PC-3 (cell line): ENCODE measurements at regions not wholly inside any gene's neighbourhood (a gene's known extent, or its start where the extent isn't known, plus 50 kb on each side); places are given as distances from the start of the nearest gene placed in this dataset.

Experiments used
- ATAC-seq: fragments of 200-7000 bp; cut with Tn5 transposase; 2 replicates; pipeline ENCODE4 v1.9.1; 2020; ENCODE audit warnings: mild to moderate bottlenecking, moderate library complexity
- BruUV-seq: library from RNA; stranded (reverse); fragments of 400-500 nt; replicated peaks from 2 replicates; lab custom pipeline; 2021; lab: Mats Ljungman, UMichigan
- CTCF ChIA-PET: fragments of 300-600 bp; sonication (Branson Sonifier 250); formaldehyde crosslinking; loops from one replicate; lab custom pipeline; 2022; ENCODE audit warnings: antibody characterized with exemption; lab: Charles Lee
- POLR2A ChIA-PET: fragments of 300-600 bp; sonication (Branson Sonifier 250); formaldehyde crosslinking; loops from one replicate; lab custom pipeline; 2022; ENCODE audit warnings: antibody characterized with exemption; ENCODE audit not compliant: unreplicated experiment; lab: Charles Lee
- DNase-seq: peaks from one replicate; pipeline ENCODE4 v3.0.0-alpha.2; 2015
- H2AFZ ChIP-seq: fragments of 300-600 bp; sonication (generic); 2 replicates; pipeline ENCODE4 v1.6.0; 2016; ENCODE audit warnings: antibody characterized with exemption, low read length
- H3F3A ChIP-seq: fragments of 300-600 bp; sonication (generic); one replicate; pipeline ENCODE4 v1.6.0; 2017; ENCODE audit warnings: antibody characterized with exemption, low read length, control low read depth, mild to moderate bottlenecking; ENCODE audit not compliant: unreplicated experiment
- H3K27ac ChIP-seq: fragments of 300-600 bp; sonication (generic); 2 replicates; pipeline ENCODE4 v1.5.1; 2016; ENCODE audit warnings: mild to moderate bottlenecking, low read length
- H3K27me3 ChIP-seq: fragments of 300-600 bp; sonication (generic); 2 replicates; pipeline ENCODE4 v1.6.1; 2016; ENCODE audit warnings: low read length, mixed read lengths
- H3K36me3 ChIP-seq: fragments of 300-600 bp; sonication (generic); 2 replicates; pipeline ENCODE4 v1.6.1; 2016; ENCODE audit warnings: low read depth, mixed run types, low read length, mixed read lengths
- H3K4me1 ChIP-seq: fragments of 300-600 bp; sonication (generic); 2 replicates; pipeline ENCODE4 v1.5.1; 2016; ENCODE audit warnings: low read length; ENCODE audit not compliant: insufficient read depth
- H3K4me2 ChIP-seq: fragments of 300-600 bp; sonication (generic); 2 replicates; pipeline ENCODE4 v1.6.0; 2016; ENCODE audit warnings: low read length
- H3K4me3 ChIP-seq: fragments of 300-600 bp; sonication (generic); 2 replicates; pipeline ENCODE4 v1.5.1; 2016; ENCODE audit warnings: mild to moderate bottlenecking, low read length, mixed read lengths
- H3K79me2 ChIP-seq: fragments of 300-600 bp; sonication (generic); 2 replicates; pipeline ENCODE4 v1.6.1; 2017; ENCODE audit warnings: low read length, mixed read lengths
- H3K9ac ChIP-seq: fragments of 300-600 bp; sonication (generic); 2 replicates; pipeline ENCODE4 v1.6.0; 2016; ENCODE audit warnings: mild to moderate bottlenecking, low read length
- H3K9me2 ChIP-seq: fragments of 300-600 bp; sonication (generic); replicated peaks from 2 replicates; pipeline ENCODE4 v1.6.1; 2016; ENCODE audit warnings: mixed run types, low read length, mixed read lengths
- H3K9me3 ChIP-seq: fragments of 300-600 bp; sonication (generic); 2 replicates; pipeline ENCODE4 v1.6.1; 2016; ENCODE audit warnings: low read length, mixed read lengths
- H4K20me1 ChIP-seq: fragments of 300-600 bp; sonication (generic); 2 replicates; pipeline ENCODE4 v1.6.1; 2016; ENCODE audit warnings: low read length, mixed read lengths
- EZH2 ChIP-seq: fragments of 300-600 bp; sonication (generic); IDR thresholded peaks from one replicate; pipeline ENCODE4 v1.6.1; 2017; ENCODE audit warnings: antibody characterized with exemption, mild to moderate bottlenecking, low read length; ENCODE audit not compliant: unreplicated experiment
- EZH2phosphoT487 ChIP-seq: fragments of 300-600 bp; sonication (generic); IDR thresholded peaks from 2 replicates; pipeline ENCODE4 v1.6.1; 2018; ENCODE audit warnings: mild to moderate bottlenecking, antibody characterized with exemption, low read length, borderline replicate concordance
- intact Hi-C: fragments of 100-400 bp; cut with micrococcal nuclease; formaldehyde crosslinking; loops from 2 replicates; pipeline ENCODE4 v1.9.0; 2023
- TF ChIP-seq, protein P1 (sequence below): fragments of 300-600 bp; sonication (generic); conservative IDR thresholded peaks from 2 replicates; pipeline ENCODE4 v1.5.1; 2017; ENCODE audit warnings: antibody characterized with exemption, low read depth, mild to moderate bottlenecking, low read length

- no peak for ATAC-seq
- Histone ChIP-seq H3K9me3 (no peaks in the 10 kb centered on the region), H3K4me3 (no peak overlapping the region), H3K4me2 (no peak overlapping the region), H4K20me1 (no peaks in the 10 kb centered on the region), H2AFZ (no peak overlapping the region), H3K36me3 (no peaks in the 10 kb centered on the region), H3K27ac (no peak overlapping the region), H3F3A (no peaks in the 10 kb centered on the region), H3K9me2 (no peaks in the 10 kb centered on the region), H3K9ac (no peak overlapping the region), H3K79me2 (no peaks in the 10 kb centered on the region), H3K27me3 (no peaks in the 10 kb centered on the region), H3K4me1 (no peaks in the 10 kb centered on the region)
- TF ChIP-seq EZH2 (no peak), EZH2phosphoT487 (no peak)
- TF ChIP-seq, protein P1, sequence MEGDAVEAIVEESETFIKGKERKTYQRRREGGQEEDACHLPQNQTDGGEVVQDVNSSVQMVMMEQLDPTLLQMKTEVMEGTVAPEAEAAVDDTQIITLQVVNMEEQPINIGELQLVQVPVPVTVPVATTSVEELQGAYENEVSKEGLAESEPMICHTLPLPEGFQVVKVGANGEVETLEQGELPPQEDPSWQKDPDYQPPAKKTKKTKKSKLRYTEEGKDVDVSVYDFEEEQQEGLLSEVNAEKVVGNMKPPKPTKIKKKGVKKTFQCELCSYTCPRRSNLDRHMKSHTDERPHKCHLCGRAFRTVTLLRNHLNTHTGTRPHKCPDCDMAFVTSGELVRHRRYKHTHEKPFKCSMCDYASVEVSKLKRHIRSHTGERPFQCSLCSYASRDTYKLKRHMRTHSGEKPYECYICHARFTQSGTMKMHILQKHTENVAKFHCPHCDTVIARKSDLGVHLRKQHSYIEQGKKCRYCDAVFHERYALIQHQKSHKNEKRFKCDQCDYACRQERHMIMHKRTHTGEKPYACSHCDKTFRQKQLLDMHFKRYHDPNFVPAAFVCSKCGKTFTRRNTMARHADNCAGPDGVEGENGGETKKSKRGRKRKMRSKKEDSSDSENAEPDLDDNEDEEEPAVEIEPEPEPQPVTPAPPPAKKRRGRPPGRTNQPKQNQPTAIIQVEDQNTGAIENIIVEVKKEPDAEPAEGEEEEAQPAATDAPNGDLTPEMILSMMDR, result no peak
- intact Hi-C loops, result no loop called here
- no TSS peak for BruUV-seq
- ChIA-PET CTCF (no interaction called here), POLR2A (no interaction called here)
- DNase-seq, result no peak
Measured at GRCh38 chr5:84599964-84600363, 215.3 kb upstream of the EDIL3 start.

- no peak overlapping the region for H2AFZ ChIP-seq
- no peak overlapping the region for H3K4me3 ChIP-seq
- H3K4me1 ChIP-seq, result no peaks in the 10 kb centered on the region
- no peak for ATAC-seq
- no peak overlapping the region for H3K27ac ChIP-seq
- no peaks in the 10 kb centered on the region for H3K9me2 ChIP-seq
- H3K4me2 ChIP-seq, result no peak overlapping the region
- CTCF ChIA-PET, result no interaction called here
- TF ChIP-seq EZH2 (no peak), EZH2phosphoT487 (no peak)
- TF ChIP-seq, protein P1, result no peak
- POLR2A ChIA-PET, result no interaction called here
- DNase-seq, result no peak
- BruUV-seq, result no TSS peak
- H3F3A ChIP-seq, result no peaks in the 10 kb centered on the region
- no peak overlapping the region for H3K9ac ChIP-seq
- intact Hi-C loops, result no loop called here
- no peaks in the 10 kb centered on the region for H3K79me2 ChIP-seq
- no peaks in the 10 kb centered on the region for H3K9me3 ChIP-seq
- H4K20me1 ChIP-seq, result no peaks in the 10 kb centered on the region
- no peaks in the 10 kb centered on the region for H3K36me3 ChIP-seq
- H3K27me3 ChIP-seq, result no peaks in the 10 kb centered on the region
Measured at GRCh38 chr5:84597904-84598303, 213.2 kb upstream of the EDIL3 start.

GRCh38 chr5:84590629-84591028, 205.9 kb upstream of the EDIL3 start:
- no peaks in the 10 kb centered on the region for H3F3A ChIP-seq
- intact Hi-C loops, result no loop called here
- H3K4me3 ChIP-seq, result no peak overlapping the region
- ATAC-seq (no peak), DNase-seq (no peak)
- H3K9me2 ChIP-seq, result no peaks in the 10 kb centered on the region
- BruUV-seq, result no TSS peak
- ChIA-PET POLR2A (no interaction called here), CTCF (no interaction called here)
- no peaks in the 10 kb centered on the region for H3K27me3 ChIP-seq
- H3K27ac ChIP-seq, result no peak overlapping the region
- H4K20me1 ChIP-seq, result no peaks in the 10 kb centered on the region
- no peaks in the 10 kb centered on the region for H3K9me3 ChIP-seq
- H2AFZ ChIP-seq, result no peak overlapping the region
- H3K9ac ChIP-seq, result no peak overlapping the region
- no peaks in the 10 kb centered on the region for H3K36me3 ChIP-seq
- TF ChIP-seq EZH2phosphoT487 (no peak), EZH2 (no peak)
- TF ChIP-seq, protein P1, result no peak
- peaks cover 6% of the 10 kb centered on the region; the same call in 1 of the 2 replicates for H3K4me1 ChIP-seq
- H3K79me2 ChIP-seq, result no peaks in the 10 kb centered on the region
- no peak overlapping the region for H3K4me2 ChIP-seq
